Right atrium auricular region (tissue), 2 donors: ENCODE measurements at regions not wholly inside any gene's neighbourhood (a gene's known extent, or its start where the extent isn't known, plus 50 kb on each side); places are given as distances from the start of the nearest gene placed in this dataset.

Source experiments
- DNase-seq: peaks from one replicate; pipeline ENCODE4 v3.0.0-alpha.2; 2019; ENCODE audit warnings: low spot score
- H3K27ac ChIP-seq, 2 donors: fragments of 200-600 bp; sonication (generic); 1 replicate in 1 of 2; 2 replicates in 1 of 2; pipeline ENCODE4 v1.5.1; 2016 to 2019
- H3K27me3 ChIP-seq, 2 donors: fragments of 200-600 bp; sonication (generic); one replicate each; pipeline versions ENCODE4 v1.5.1 to v1.6.0; 2017 to 2019
- H3K36me3 ChIP-seq: fragments of 200-600 bp; sonication (generic); one replicate; pipeline ENCODE4 v1.5.1; 2016
- H3K4me1 ChIP-seq, 2 donors: fragments of 200-600 bp; sonication (generic); one replicate each; pipeline versions ENCODE4 v1.5.1 to v1.6.0; 2017 to 2019
- H3K4me3 ChIP-seq, 2 donors: fragments of 200-600 bp; sonication (generic); 1 replicate in 1 of 2; 2 replicates in 1 of 2; pipeline ENCODE4 v1.5.1; 2017 to 2019; ENCODE audit warnings: mild to moderate bottlenecking in 1 of 2, moderate library complexity in 1 of 2
- H3K9me3 ChIP-seq, 2 donors: fragments of 200-600 bp; sonication (generic); one replicate each; pipeline ENCODE4 v1.5.1; 2019
- CTCF ChIP-seq, 2 donors: fragments of 200-600 bp; sonication (generic); IDR thresholded peaks; one replicate each; pipeline ENCODE4 v1.5.1; 2019; ENCODE audit warnings: antibody characterized with exemption in 2 of 2

DNA sequence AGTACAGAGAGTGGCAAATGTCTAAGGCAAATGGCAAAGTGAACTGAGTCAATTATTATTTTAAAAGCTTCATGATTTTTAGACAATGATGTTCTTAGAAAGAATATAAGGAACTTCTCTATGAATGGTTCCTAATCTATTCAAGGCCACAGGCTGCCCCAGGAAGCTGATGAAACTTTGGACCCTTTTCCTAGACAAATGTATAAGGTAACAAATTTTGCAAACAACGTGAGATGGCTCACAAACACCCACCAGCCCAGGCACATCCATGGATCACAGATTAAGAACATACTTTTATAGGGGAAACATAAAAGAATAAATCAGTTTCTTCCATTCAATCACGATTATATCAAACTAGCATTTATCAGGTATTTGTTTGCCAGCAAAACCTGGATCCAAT is 659.0 kb downstream of the IRS1 start:
- no peaks in the 10 kb centered on the region for H3K36me3 ChIP-seq
- TF ChIP-seq CTCF (IDR thresholded peaks at IDR 0.05): no peak
- H3K27ac ChIP-seq: no peak overlapping the region
- no peak for DNase-seq
- no peaks in the 10 kb centered on the region for H3K4me1 ChIP-seq
- no peaks in the 10 kb centered on the region for H3K9me3 ChIP-seq
- H3K27me3 ChIP-seq: no peaks in the 10 kb centered on the region
- no peak overlapping the region for H3K4me3 ChIP-seq

- DNase-seq: no peak
- no peaks in the 10 kb centered on the region for H3K4me1 ChIP-seq
- no peak overlapping the region for H3K4me3 ChIP-seq
- H3K9me3 ChIP-seq: no peaks in the 10 kb centered on the region
- TF ChIP-seq CTCF (IDR thresholded peaks at IDR 0.05): no peak
- no peaks in the 10 kb centered on the region for H3K36me3 ChIP-seq
- no peaks in the 10 kb centered on the region for H3K27me3 ChIP-seq
- no peak overlapping the region for H3K27ac ChIP-seq
These were observed 659.9 kb downstream of the IRS1 start for GRCh38 chr2:226139759-226140158.

DNA sequence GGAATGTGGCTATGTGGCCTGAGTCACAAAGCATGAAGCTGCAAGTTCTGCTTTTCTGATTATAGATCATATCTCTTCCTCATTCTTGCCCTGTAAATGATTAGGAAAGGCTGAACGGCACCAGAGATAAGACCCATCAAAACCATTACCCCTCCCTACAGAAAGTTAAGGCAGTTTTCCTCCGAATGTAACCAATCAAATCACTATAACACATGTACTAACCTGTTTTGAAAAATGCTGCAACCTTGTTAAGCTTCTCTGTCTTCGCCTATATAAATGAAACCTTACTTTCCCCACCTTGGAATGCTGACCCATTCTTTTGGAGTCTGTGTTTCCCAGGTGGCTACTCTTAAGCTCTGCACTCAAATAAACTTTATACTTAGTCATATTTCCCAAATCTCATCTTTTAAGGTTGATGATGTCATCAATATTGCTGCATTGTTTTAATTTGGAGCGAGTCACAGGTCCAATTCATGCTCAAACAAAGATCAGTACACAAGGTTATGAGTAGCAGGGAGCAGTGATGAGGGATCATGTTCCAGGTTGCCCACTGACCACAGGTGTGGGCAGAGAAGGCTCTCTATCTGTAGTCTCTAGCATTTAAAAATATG is 662.3 kb downstream of the IRS1 start:
- no peak overlapping the region for H3K4me3 ChIP-seq
- DNase-seq: no peak
- no peaks in the 10 kb centered on the region for H3K4me1 ChIP-seq
- no peaks in the 10 kb centered on the region for H3K36me3 ChIP-seq
- no peaks in the 10 kb centered on the region for H3K9me3 ChIP-seq
- H3K27ac ChIP-seq: no peak overlapping the region
- TF ChIP-seq CTCF (IDR thresholded peaks at IDR 0.05): no peak
- H3K27me3 ChIP-seq: no peaks in the 10 kb centered on the region

DNA sequence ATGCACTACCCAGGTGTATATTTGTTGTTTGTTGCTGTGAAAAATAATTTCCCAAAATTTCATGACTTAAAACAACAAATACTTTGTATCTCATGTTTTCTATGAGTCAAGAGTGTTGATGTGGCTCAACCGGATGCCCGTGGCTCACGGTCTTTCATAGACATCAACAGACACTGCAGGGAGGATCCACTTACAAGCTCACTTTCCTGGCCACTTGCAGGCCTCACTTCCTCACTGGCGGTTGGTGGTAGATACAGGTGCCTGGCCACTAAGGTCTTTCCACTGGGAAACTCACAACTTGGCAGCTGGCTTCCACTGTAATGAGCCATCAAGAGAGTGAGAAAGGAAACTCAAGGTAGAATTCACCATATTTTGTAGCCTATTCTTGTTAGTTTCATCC is 662.9 kb downstream of the IRS1 start:
- H3K4me1 ChIP-seq: no peaks in the 10 kb centered on the region
- no peaks in the 10 kb centered on the region for H3K27me3 ChIP-seq
- TF ChIP-seq CTCF (IDR thresholded peaks at IDR 0.05): no peak
- H3K36me3 ChIP-seq: no peaks in the 10 kb centered on the region
- H3K27ac ChIP-seq: no peak overlapping the region
- H3K4me3 ChIP-seq: no peak overlapping the region
- H3K9me3 ChIP-seq: no peaks in the 10 kb centered on the region
- DNase-seq: no peak

- Histone ChIP-seq H3K4me3 (no peak overlapping the region), H3K27ac (no peak overlapping the region), H3K27me3 (no peaks in the 10 kb centered on the region), H3K36me3 (no peaks in the 10 kb centered on the region), H3K4me1 (no peaks in the 10 kb centered on the region), H3K9me3 (no peaks in the 10 kb centered on the region)
- TF ChIP-seq CTCF (IDR thresholded peaks at IDR 0.05): no peak
- no peak for DNase-seq
These were observed 663.6 kb downstream of the IRS1 start for GRCh38 chr2:226135861-226136548.
